22Rv1 (cell line): ENCODE measurements at regions not wholly inside any gene's neighbourhood (a gene's known extent, or its start where the extent isn't known, plus 50 kb on each side); places are given as distances from the start of the nearest gene placed in this dataset.
"Not testable (repeated sequence)": the region's sequence is repeated elsewhere in the genome, so short reads cannot be mapped to it uniquely, and the experiment has no call there.

Experiments used
- H3K27ac ChIP-seq: fragments of 450-650 bp; 2 replicates; pipeline ENCODE4 v1.5.1; 2017
- CTCF ChIP-seq: fragments of 450-650 bp; IDR thresholded peaks from 2 replicates; pipeline ENCODE4 v1.5.1; 2017; ENCODE audit warnings: mild to moderate bottlenecking
- ZFX ChIP-seq: fragments of 450-650 bp; IDR thresholded peaks from 2 replicates; pipeline ENCODE4 v1.6.1; 2017; ENCODE audit warnings: antibody characterized with exemption, borderline replicate concordance

GRCh38 chr14:56005191-56006053, 112.8 kb upstream of the PELI2 start:
- H3K27ac ChIP-seq: no peak overlapping the region
- TF ChIP-seq ZFX (no peak), CTCF (no peak)

- H3K27ac ChIP-seq: not testable (repeated sequence)
These were observed 110.7 kb upstream of the PELI2 start for GRCh38 chr14:56007491-56007890.

- no peak for TF ChIP-seq CTCF
- no peak for TF ChIP-seq ZFX
- H3K27ac ChIP-seq: no peak overlapping the region
These were observed 110.1 kb upstream of the PELI2 start for GRCh38 chr14:56008150-56008549.

GRCh38 chr14:56008661-56009060, 109.5 kb upstream of the PELI2 start:
- H3K27ac ChIP-seq: not testable (repeated sequence)

- H3K27ac ChIP-seq: no peak overlapping the region
These were observed 94.5 kb upstream of the PELI2 start for GRCh38 chr14:56023661-56024081.

GRCh38 chr14:56025191-56025590, 93.0 kb upstream of the PELI2 start:
- TF ChIP-seq ZFX (no peak), CTCF (no peak)

More at GRCh38 chr14:56023661-56024081, 94.5 kb upstream of the PELI2 start:
- TF ChIP-seq ZFX: no peak
- TF ChIP-seq CTCF: no peak

GRCh38 chr14:56026506-56026905, 91.7 kb upstream of the PELI2 start:
- H3K27ac ChIP-seq: no peak overlapping the region
- TF ChIP-seq ZFX (no peak), CTCF (no peak)

More at GRCh38 chr14:56025191-56025590, 93.0 kb upstream of the PELI2 start:
- no peak overlapping the region for H3K27ac ChIP-seq

GRCh38 chr14:56027421-56027820, 90.8 kb upstream of the PELI2 start:
- TF ChIP-seq ZFX: no peak
- TF ChIP-seq CTCF: no peak
- H3K27ac ChIP-seq: no peak overlapping the region
